ENCODE measurements at regions not wholly inside any gene's neighbourhood (a gene's known extent, or its start where the extent isn't known, plus 50 kb on each side); places are given as distances from the start of the nearest gene placed in this dataset.

GRCh38 chr7:110043519-110043918 lies 1047.4 kb upstream of the LRRN3 start:
- TF ChIP-seq EZH2 (IDR thresholded peaks at IDR 0.05; ENCODE audit: low read length, missing control alignments), result no peak
- TF ChIP-seq, protein P1, sequence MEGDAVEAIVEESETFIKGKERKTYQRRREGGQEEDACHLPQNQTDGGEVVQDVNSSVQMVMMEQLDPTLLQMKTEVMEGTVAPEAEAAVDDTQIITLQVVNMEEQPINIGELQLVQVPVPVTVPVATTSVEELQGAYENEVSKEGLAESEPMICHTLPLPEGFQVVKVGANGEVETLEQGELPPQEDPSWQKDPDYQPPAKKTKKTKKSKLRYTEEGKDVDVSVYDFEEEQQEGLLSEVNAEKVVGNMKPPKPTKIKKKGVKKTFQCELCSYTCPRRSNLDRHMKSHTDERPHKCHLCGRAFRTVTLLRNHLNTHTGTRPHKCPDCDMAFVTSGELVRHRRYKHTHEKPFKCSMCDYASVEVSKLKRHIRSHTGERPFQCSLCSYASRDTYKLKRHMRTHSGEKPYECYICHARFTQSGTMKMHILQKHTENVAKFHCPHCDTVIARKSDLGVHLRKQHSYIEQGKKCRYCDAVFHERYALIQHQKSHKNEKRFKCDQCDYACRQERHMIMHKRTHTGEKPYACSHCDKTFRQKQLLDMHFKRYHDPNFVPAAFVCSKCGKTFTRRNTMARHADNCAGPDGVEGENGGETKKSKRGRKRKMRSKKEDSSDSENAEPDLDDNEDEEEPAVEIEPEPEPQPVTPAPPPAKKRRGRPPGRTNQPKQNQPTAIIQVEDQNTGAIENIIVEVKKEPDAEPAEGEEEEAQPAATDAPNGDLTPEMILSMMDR (conservative IDR thresholded peaks at IDR 0.05 in 1 of 2, IDR thresholded peaks at IDR 0.05 in 1 of 2; ENCODE audit: low read depth in 1 of 2, low read length in 2 of 2), result no peak

Measured in fibroblast of lung (primary cell).